Panc1 (cell line): ENCODE measurements at regions not wholly inside any gene's neighbourhood (a gene's known extent, or its start where the extent isn't known, plus 50 kb on each side); places are given as distances from the start of the nearest gene placed in this dataset.

Source experiments
- CTCF ChIP-seq: fragments of 450-650 bp; IDR thresholded peaks from 2 replicates; pipeline ENCODE4 v1.5.1; 2017; ENCODE audit warnings: mild to moderate bottlenecking
- POLR2AphosphoS5 ChIP-seq: IDR thresholded peaks from 2 replicates; pipeline ENCODE4 v1.6.1; 2012; ENCODE audit warnings: mild to moderate bottlenecking, low read depth, low read length, moderate library complexity
- REST ChIP-seq, 2 experiments: IDR thresholded peaks; 2 replicates each; pipeline ENCODE4 v1.6.1; 2011 to 2012; ENCODE audit warnings: low read depth in 2 of 2, control low read depth in 1 of 2, low read length in 1 of 2, mild to moderate bottlenecking in 1 of 2, moderate library complexity in 1 of 2; ENCODE audit not compliant: insufficient read depth in 1 of 2
- SIN3A ChIP-seq: IDR thresholded peaks from 2 replicates; pipeline ENCODE4 v1.6.1; 2012; ENCODE audit warnings: low read depth, mild to moderate bottlenecking, low read length, moderate library complexity, borderline replicate concordance; ENCODE audit not compliant: insufficient read depth
- TCF7L2 ChIP-seq: IDR thresholded peaks from 2 replicates; pipeline ENCODE4 v1.6.1; 2011; ENCODE audit warnings: mild to moderate bottlenecking, low read depth, low read length, inconsistent platforms

DNA sequence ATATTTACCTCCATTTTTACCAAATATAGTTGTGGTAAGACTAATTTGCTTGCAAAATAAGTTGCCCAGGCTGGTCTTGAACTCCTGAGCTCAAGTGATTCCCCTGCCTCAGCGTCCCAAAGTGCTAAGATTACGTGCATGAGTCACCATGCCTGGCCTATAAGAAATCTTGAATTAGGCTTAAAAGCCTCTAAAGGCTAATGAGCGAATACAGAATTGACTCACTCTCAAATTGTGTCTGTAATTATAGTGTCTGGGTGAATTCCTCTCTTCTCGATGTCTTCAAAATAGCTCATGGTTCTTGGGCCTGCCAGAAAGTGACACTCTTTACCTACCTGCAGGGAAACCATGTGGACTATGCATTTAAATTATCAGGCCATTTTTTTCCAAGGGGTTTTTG, 403.5 kb downstream of the SLC16A7 start:
- TF ChIP-seq SIN3A (no peak), CTCF (no peak), TCF7L2 (no peak), POLR2AphosphoS5 (no peak), REST (IDR thresholded peaks at IDR 0.05; ENCODE audit: insufficient read depth in 1 of 2, low read depth in 2 of 2, low read length in 1 of 2) (no peak)
